Gastroesophageal sphincter (tissue), 3 donors: ENCODE measurements at regions not wholly inside any gene's neighbourhood (a gene's known extent, or its start where the extent isn't known, plus 50 kb on each side); places are given as distances from the start of the nearest gene placed in this dataset.

Experiments used
- CTCF ChIP-seq, 4 experiments: fragments of 200-600 bp in 2 of 4; fragments of 450-650 bp in 2 of 4; sonication (generic) in 1 of 4; IDR thresholded peaks; one replicate each; pipeline ENCODE4 v1.5.1; 2017 to 2019; ENCODE audit warnings: antibody characterized with exemption in 4 of 4, mild to moderate bottlenecking in 2 of 4, moderate library complexity in 2 of 4
- EP300 ChIP-seq: sonication (generic); formaldehyde crosslinking; IDR thresholded peaks from one replicate; pipeline ENCODE4 v1.6.1; 2017; ENCODE audit warnings: antibody characterized with exemption, mild to moderate bottlenecking

GRCh38 chr6:6515691-6516607 is 72.6 kb upstream of the LY86 start:
- TF ChIP-seq EP300: no peak
- TF ChIP-seq CTCF (IDR thresholded peaks at IDR 0.05): no peak
